ENCODE measurements at regions not wholly inside any gene's neighbourhood (a gene's known extent, or its start where the extent isn't known, plus 50 kb on each side); places are given as distances from the start of the nearest gene placed in this dataset.
A peak's percentile ranks its signal among the peaks of the same experiment; 100 is the strongest.

- intact Hi-C loops (cut with DNase I) = no loop called here
- DNase-seq (peak in 1 of 5 donors; percentile 61), FAIRE-seq (no peak)
- H3K9me3 ChIP-seq (ENCODE audit: control insufficient read depth in 2 of 3, insufficient read depth in 1 of 3, low read length in 3 of 3) = no peaks in the 10 kb centered on the region
- no peak overlapping the region for H3K9ac ChIP-seq (ENCODE audit: low read length in 3 of 3)
- TF ChIP-seq CTCF (IDR thresholded peaks at IDR 0.05; ENCODE audit: borderline replicate concordance, extremely low read depth, insufficient read depth) = no peak
- no peaks in the 10 kb centered on the region for H3K27me3 ChIP-seq (ENCODE audit: control insufficient read depth, insufficient read depth, low read length)
- H3K4me1 ChIP-seq (ENCODE audit: control insufficient read depth in 2 of 3, insufficient read depth in 2 of 3, low read depth in 1 of 3, low read length in 3 of 3) = no peaks in the 10 kb centered on the region
- H3K4me3 ChIP-seq (ENCODE audit: low read length in 3 of 3) = no peak overlapping the region
- H3K36me3 ChIP-seq (ENCODE audit: control insufficient read depth in 2 of 3, insufficient read depth in 3 of 3, low read length in 3 of 3) = no peaks in the 10 kb centered on the region
- H3K27ac ChIP-seq (ENCODE audit: low read depth in 2 of 2, low read length in 2 of 2) = no peak overlapping the region
These were observed 65.6 kb upstream of the RUNX3 start for GRCh38 chr1:24995661-24996060.

GRCh38 chr1:24995140-24995539, 65.1 kb upstream of the RUNX3 start:
- Histone ChIP-seq H3K27me3 (ENCODE audit: control insufficient read depth, insufficient read depth, low read length) (no peaks in the 10 kb centered on the region), H3K4me3 (ENCODE audit: low read length in 3 of 3) (no peak overlapping the region), H3K27ac (ENCODE audit: low read depth in 2 of 2, low read length in 2 of 2) (no peak overlapping the region), H3K36me3 (ENCODE audit: control insufficient read depth in 2 of 3, insufficient read depth in 3 of 3, low read length in 3 of 3) (no peaks in the 10 kb centered on the region), H3K9ac (ENCODE audit: low read length in 3 of 3) (no peak overlapping the region), H3K4me1 (ENCODE audit: control insufficient read depth in 2 of 3, insufficient read depth in 2 of 3, low read depth in 1 of 3, low read length in 3 of 3) (no peaks in the 10 kb centered on the region), H3K9me3 (ENCODE audit: control insufficient read depth in 2 of 3, insufficient read depth in 1 of 3, low read length in 3 of 3) (no peaks in the 10 kb centered on the region)
- no peak for TF ChIP-seq CTCF (IDR thresholded peaks at IDR 0.05; ENCODE audit: borderline replicate concordance, extremely low read depth, insufficient read depth)
- intact Hi-C loops (cut with DNase I) = no loop called here
- FAIRE-seq (no peak), DNase-seq (peak in 1 of 5 donors; percentile 58)

- Histone ChIP-seq H3K36me3 (ENCODE audit: control insufficient read depth in 2 of 3, insufficient read depth in 3 of 3, low read length in 3 of 3) (no peaks in the 10 kb centered on the region), H3K4me1 (ENCODE audit: control insufficient read depth in 2 of 3, insufficient read depth in 2 of 3, low read depth in 1 of 3, low read length in 3 of 3) (no peaks in the 10 kb centered on the region), H3K9me3 (ENCODE audit: control insufficient read depth in 2 of 3, insufficient read depth in 1 of 3, low read length in 3 of 3) (no peaks in the 10 kb centered on the region), H3K9ac (ENCODE audit: low read length in 3 of 3) (no peak overlapping the region), H3K27me3 (ENCODE audit: control insufficient read depth, insufficient read depth, low read length) (no peaks in the 10 kb centered on the region), H3K4me3 (ENCODE audit: low read length in 3 of 3) (no peak overlapping the region), H3K27ac (ENCODE audit: low read depth in 2 of 2, low read length in 2 of 2) (no peak overlapping the region)
- FAIRE-seq (no peak), DNase-seq (peak in 1 of 5 donors; percentile 37)
- no peak for TF ChIP-seq CTCF (IDR thresholded peaks at IDR 0.05; ENCODE audit: borderline replicate concordance, extremely low read depth, insufficient read depth)
- intact Hi-C loops (cut with DNase I) = no loop called here
These were observed 64.0 kb upstream of the RUNX3 start for GRCh38 chr1:24993871-24994580.
